H1 (cell line): ENCODE measurements at regions not wholly inside any gene's neighbourhood (a gene's known extent, or its start where the extent isn't known, plus 50 kb on each side); places are given as distances from the start of the nearest gene placed in this dataset.

Source experiments
- ATF2 ChIP-seq: IDR thresholded peaks from 2 replicates; pipeline ENCODE4 v1.6.1; 2012; ENCODE audit warnings: low read length, inconsistent platforms
- BACH1 ChIP-seq: IDR thresholded peaks from 2 replicates; pipeline ENCODE4 v1.6.1; 2012; ENCODE audit warnings: low read length, improper control_type of control experiment
- CEBPB ChIP-seq: IDR thresholded peaks from 2 replicates; pipeline ENCODE4 v1.6.1; 2012; ENCODE audit warnings: low read depth, low read length
- CTCF ChIP-seq, 3 experiments: IDR thresholded peaks; 1 replicate in 2 of 3; 2 replicates in 1 of 3; pipeline versions ENCODE4 v1.5.1 to v1.6.1; 2011; ENCODE audit warnings: low read length in 3 of 3, mild to moderate bottlenecking in 3 of 3, inconsistent platforms in 2 of 3, low read depth in 1 of 3, moderate library complexity in 1 of 3; ENCODE audit not compliant: insufficient read depth in 1 of 3; ENCODE audit errors: control extremely low read depth in 1 of 3
- FOSL1 ChIP-seq: IDR thresholded peaks from 2 replicates; pipeline ENCODE4 v1.6.1; 2011; ENCODE audit warnings: mild to moderate bottlenecking, low read depth, low read length, moderate library complexity; ENCODE audit not compliant: insufficient read depth
- GABPA ChIP-seq: IDR thresholded peaks from 2 replicates; pipeline ENCODE4 v1.6.1; 2011; ENCODE audit warnings: mild to moderate bottlenecking, low read length, moderate library complexity, borderline replicate concordance; ENCODE audit not compliant: insufficient read depth
- HDAC2 ChIP-seq, 2 experiments: fragments of 300-600 bp in 1 of 2; sonication (generic) in 1 of 2; IDR thresholded peaks; 2 replicates each; pipeline ENCODE4 v1.6.1; 2011 to 2012; ENCODE audit warnings: low read depth in 2 of 2, low read length in 2 of 2, mild to moderate bottlenecking in 2 of 2, moderate library complexity in 2 of 2, borderline replicate concordance in 1 of 2, inconsistent platforms in 1 of 2
- HDAC6 ChIP-seq: IDR thresholded peaks from one replicate; pipeline ENCODE4 v1.7.1; 2012; ENCODE audit warnings: low read depth, mild to moderate bottlenecking, inconsistent platforms, low read length, moderate library complexity
- KDM1A ChIP-seq: fragments of 200-600, 300-600 bp; sonication (generic); IDR thresholded peaks from 2 replicates; pipeline ENCODE4 v1.7.1; 2016; ENCODE audit warnings: mild to moderate bottlenecking, low read length, borderline replicate concordance
- KDM5A ChIP-seq: fragments of 200-600 bp; IDR thresholded peaks from 2 replicates; pipeline ENCODE4 v1.7.1; 2012; ENCODE audit warnings: mild to moderate bottlenecking, low read length, inconsistent platforms, mixed read lengths
- MAFK ChIP-seq: IDR thresholded peaks from 2 replicates; pipeline ENCODE4 v1.6.1; 2012; ENCODE audit warnings: low read depth, mild to moderate bottlenecking, improper control_type of control experiment, low read length
- POLR2A ChIP-seq, 2 experiments: IDR thresholded peaks; 1 replicate in 1 of 2; 2 replicates in 1 of 2; pipeline ENCODE4 v1.6.1; 2011; ENCODE audit warnings: low read depth in 2 of 2, low read length in 2 of 2, mild to moderate bottlenecking in 2 of 2; ENCODE audit errors: control extremely low read depth in 1 of 2
- POLR2AphosphoS5 ChIP-seq: IDR thresholded peaks from 2 replicates; pipeline ENCODE4 v1.6.1; 2011; ENCODE audit warnings: low read depth, low read length
- RXRA ChIP-seq: IDR thresholded peaks from 2 replicates; pipeline ENCODE4 v1.6.1; 2011; ENCODE audit warnings: low read depth, mild to moderate bottlenecking, low read length, moderate library complexity; ENCODE audit not compliant: insufficient read depth

- TF ChIP-seq POLR2A (IDR thresholded peaks at IDR 0.05; ENCODE audit: control extremely low read depth in 1 of 2, low read depth in 2 of 2, low read length in 2 of 2), result no peak
- TF ChIP-seq CTCF (IDR thresholded peaks at IDR 0.05; ENCODE audit: control extremely low read depth in 1 of 3, insufficient read depth in 1 of 3, low read depth in 1 of 3, low read length in 3 of 3), result no peak
- no peak for TF ChIP-seq FOSL1
- TF ChIP-seq HDAC2 (IDR thresholded peaks at IDR 0.05; ENCODE audit: borderline replicate concordance in 1 of 2, low read depth in 2 of 2, low read length in 2 of 2), result no peak
- TF ChIP-seq POLR2AphosphoS5, result no peak
- TF ChIP-seq GABPA, result no peak
- no peak for TF ChIP-seq MAFK
- no peak for TF ChIP-seq KDM5A
- TF ChIP-seq BACH1, result no peak
- no peak for TF ChIP-seq ATF2
- no peak for TF ChIP-seq HDAC6
- no peak for TF ChIP-seq RXRA
- no peak for TF ChIP-seq KDM1A
- TF ChIP-seq CEBPB, result no peak
These were observed 78.1 kb upstream of the XCR1 start for GRCh38 chr3:46105306-46105919.
